Calu3 (cell line): ENCODE measurements at regions not wholly inside any gene's neighbourhood (a gene's known extent, or its start where the extent isn't known, plus 50 kb on each side); places are given as distances from the start of the nearest gene placed in this dataset.

Source experiments
- BruUV-seq: library from RNA; stranded (reverse); fragments of 400-500 nt; replicated peaks from 2 replicates; lab custom pipeline; 2021; lab: Mats Ljungman, UMichigan
- CTCF ChIA-PET: fragments of 300-600 bp; sonication (Branson Sonifier 250); formaldehyde crosslinking; loops from one replicate; lab custom pipeline; 2022; ENCODE audit warnings: antibody characterized with exemption; lab: Charles Lee
- DNase-seq: peaks from one replicate; pipeline ENCODE4 v3.0.0; 2022
- H3K27ac Mint-ChIP-seq: one replicate; pipeline ENCODE4 v1.8.0; 2022; ENCODE audit warnings: mixed read lengths; ENCODE audit not compliant: unreplicated experiment
- H3K27me3 Mint-ChIP-seq: one replicate; pipeline ENCODE4 v1.8.0; 2022; ENCODE audit warnings: mixed read lengths; ENCODE audit not compliant: unreplicated experiment
- H3K36me3 Mint-ChIP-seq: one replicate; pipeline ENCODE4 v1.8.0; 2022; ENCODE audit warnings: mild to moderate bottlenecking, moderate library complexity, mixed read lengths; ENCODE audit not compliant: insufficient read depth, unreplicated experiment
- H3K4me1 Mint-ChIP-seq: one replicate; pipeline ENCODE4 v1.8.0; 2022; ENCODE audit warnings: mild to moderate bottlenecking, low read depth, mixed read lengths; ENCODE audit not compliant: unreplicated experiment
- H3K4me3 Mint-ChIP-seq: one replicate; pipeline ENCODE4 v1.8.0; 2022; ENCODE audit warnings: mild to moderate bottlenecking, low read depth, moderate library complexity, mixed read lengths; ENCODE audit not compliant: unreplicated experiment
- H3K9me3 Mint-ChIP-seq: one replicate; pipeline ENCODE4 v1.8.0; 2022; ENCODE audit warnings: low read depth, mixed read lengths; ENCODE audit not compliant: unreplicated experiment
- CTCF ChIP-seq: fragments of 200-600 bp; IDR thresholded peaks from one replicate; pipeline ENCODE4 v1.8.0; 2022; ENCODE audit warnings: antibody characterized with exemption; ENCODE audit not compliant: unreplicated experiment
- intact Hi-C: fragments of 100-400 bp; cut with micrococcal nuclease; formaldehyde crosslinking; loops from one replicate; pipeline ENCODE4 v1.10.0; 2022; ENCODE audit not compliant: unreplicated experiment

GRCh38 chr2:160679686-160680085 is 186.1 kb upstream of the RBMS1 start:
- no peak for TF ChIP-seq CTCF
- DNase-seq = no peak
- CTCF ChIA-PET = no interaction called here
- no TSS peak for BruUV-seq
- Mint-ChIP-seq H3K4me1 (no peaks in the 10 kb centered on the region), H3K4me3 (no peak overlapping the region), H3K9me3 (peaks cover 2% of the 10 kb centered on the region), H3K36me3 (no peaks in the 10 kb centered on the region), H3K27me3 (no peaks in the 10 kb centered on the region), H3K27ac (no peak overlapping the region)
- intact Hi-C loops = no loop called here

- H3K27me3 Mint-ChIP-seq = no peaks in the 10 kb centered on the region
- H3K9me3 Mint-ChIP-seq = peaks cover 2% of the 10 kb centered on the region
- intact Hi-C loops = no loop called here
- no peak for TF ChIP-seq CTCF
- CTCF ChIA-PET = no interaction called here
- no peak for DNase-seq
- H3K27ac Mint-ChIP-seq = no peak overlapping the region
- no peaks in the 10 kb centered on the region for H3K4me1 Mint-ChIP-seq
- H3K36me3 Mint-ChIP-seq = no peaks in the 10 kb centered on the region
- no TSS peak for BruUV-seq
- H3K4me3 Mint-ChIP-seq = no peak overlapping the region
Observed at GRCh38 chr2:160680294-160680693, 186.7 kb upstream of the RBMS1 start.

GRCh38 chr2:160680974-160681373 is 187.4 kb upstream of the RBMS1 start:
- Mint-ChIP-seq H3K4me1 (no peaks in the 10 kb centered on the region), H3K9me3 (peaks cover 2% of the 10 kb centered on the region), H3K4me3 (no peak overlapping the region), H3K36me3 (no peaks in the 10 kb centered on the region), H3K27ac (no peak overlapping the region), H3K27me3 (no peaks in the 10 kb centered on the region)
- intact Hi-C loops = no loop called here
- no peak for TF ChIP-seq CTCF
- no peak for DNase-seq
- no TSS peak for BruUV-seq
- CTCF ChIA-PET = no interaction called here

GRCh38 chr2:160683206-160683605 is 189.6 kb upstream of the RBMS1 start:
- Mint-ChIP-seq H3K9me3 (peaks cover 2% of the 10 kb centered on the region), H3K27me3 (no peaks in the 10 kb centered on the region), H3K36me3 (no peaks in the 10 kb centered on the region), H3K4me3 (no peak overlapping the region), H3K4me1 (no peaks in the 10 kb centered on the region), H3K27ac (no peak overlapping the region)
- no peak for TF ChIP-seq CTCF
- intact Hi-C loops = no loop called here
- BruUV-seq = no TSS peak
- no peak for DNase-seq
- CTCF ChIA-PET = interaction anchor here (0.6 kb wide), 1 partner anchor 92 kb away, joined by 4 read pairs; no protein-coding TSS in a partner anchor
